Erythroblast (primary cell): ENCODE measurements at regions not wholly inside any gene's neighbourhood (a gene's known extent, or its start where the extent isn't known, plus 50 kb on each side); places are given as distances from the start of the nearest gene placed in this dataset.

Experiments used
- GATA1 ChIP-seq: IDR thresholded peaks from 2 replicates; pipeline ENCODE4 v1.6.1; 2011; ENCODE audit warnings: low read depth, mild to moderate bottlenecking, control low read depth, low read length, moderate library complexity
- POLR2A ChIP-seq: IDR thresholded peaks from 2 replicates; pipeline ENCODE4 v1.6.1; 2011; ENCODE audit warnings: mild to moderate bottlenecking, low read length

- TF ChIP-seq POLR2A = no peak
- no peak for TF ChIP-seq GATA1
Measured at GRCh38 chr1:82162486-82163420, 362.0 kb downstream of the ADGRL2 start.
